H1 (cell line): ENCODE measurements at regions not wholly inside any gene's neighbourhood (a gene's known extent, or its start where the extent isn't known, plus 50 kb on each side); places are given as distances from the start of the nearest gene placed in this dataset.
A peak's percentile ranks its signal among the peaks of the same experiment; 100 is the strongest.

Experiments used
- CREB1 ChIP-seq: IDR thresholded peaks from 2 replicates; pipeline ENCODE4 v1.6.1; 2012; ENCODE audit warnings: inconsistent platforms
- E2F6 ChIP-seq: IDR thresholded peaks from 2 replicates; pipeline ENCODE4 v1.6.1; 2012; ENCODE audit warnings: inconsistent platforms
- EGR1 ChIP-seq: IDR thresholded peaks from 2 replicates; pipeline ENCODE4 v1.6.1; 2011; ENCODE audit warnings: low read depth, low read length, borderline replicate concordance
- FOSL1 ChIP-seq: IDR thresholded peaks from 2 replicates; pipeline ENCODE4 v1.6.1; 2011; ENCODE audit warnings: mild to moderate bottlenecking, low read depth, low read length, moderate library complexity; ENCODE audit not compliant: insufficient read depth
- HDAC2 ChIP-seq, 2 experiments: fragments of 300-600 bp in 1 of 2; sonication (generic) in 1 of 2; IDR thresholded peaks; 2 replicates each; pipeline ENCODE4 v1.6.1; 2011 to 2012; ENCODE audit warnings: low read depth in 2 of 2, low read length in 2 of 2, mild to moderate bottlenecking in 2 of 2, moderate library complexity in 2 of 2, borderline replicate concordance in 1 of 2, inconsistent platforms in 1 of 2
- JUND ChIP-seq: IDR thresholded peaks from 2 replicates; pipeline ENCODE4 v1.6.1; 2011; ENCODE audit warnings: mild to moderate bottlenecking, improper control_type of control experiment, low read length
- NRF1 ChIP-seq: IDR thresholded peaks from 2 replicates; pipeline ENCODE4 v1.6.1; 2011; ENCODE audit warnings: mild to moderate bottlenecking, low read depth, low read length, improper control_type of control experiment
- PHF8 ChIP-seq: fragments of 200-600 bp; sonication (generic); conservative IDR thresholded peaks from 2 replicates; pipeline ENCODE4 v1.7.1; 2012; ENCODE audit warnings: low read depth, mild to moderate bottlenecking, inconsistent platforms, low read length, moderate library complexity
- POLR2A ChIP-seq, 2 experiments: IDR thresholded peaks; 1 replicate in 1 of 2; 2 replicates in 1 of 2; pipeline ENCODE4 v1.6.1; 2011; ENCODE audit warnings: low read depth in 2 of 2, low read length in 2 of 2, mild to moderate bottlenecking in 2 of 2; ENCODE audit errors: control extremely low read depth in 1 of 2
- POU5F1 ChIP-seq: IDR thresholded peaks from 2 replicates; pipeline ENCODE4 v1.6.1; 2011; ENCODE audit warnings: low read depth, mild to moderate bottlenecking, low read length, moderate library complexity
- RBBP5 ChIP-seq: IDR thresholded peaks from 2 replicates; pipeline ENCODE4 v1.7.1; 2012; ENCODE audit warnings: low read depth, mild to moderate bottlenecking, inconsistent platforms, low read length, moderate library complexity, borderline replicate concordance
- SAP30 ChIP-seq: fragments of 300-600 bp; sonication (generic); IDR thresholded peaks from 2 replicates; pipeline ENCODE4 v1.7.1; 2012; ENCODE audit warnings: low read length, moderate library complexity, mild to moderate bottlenecking, inconsistent platforms; ENCODE audit not compliant: insufficient read depth, insufficient replicate concordance
- SIRT6 ChIP-seq: IDR thresholded peaks from one replicate; pipeline ENCODE4 v1.7.1; 2012; ENCODE audit warnings: low read length, inconsistent platforms
- TAF1 ChIP-seq: IDR thresholded peaks from 2 replicates; pipeline ENCODE4 v1.6.1; 2011; ENCODE audit warnings: mild to moderate bottlenecking, low read depth, low read length
- YY1 ChIP-seq: IDR thresholded peaks from 2 replicates; pipeline ENCODE4 v1.6.1; 2011; ENCODE audit warnings: low read depth, mild to moderate bottlenecking, low read length
- TF ChIP-seq, protein P1 (sequence below), 3 experiments: IDR thresholded peaks; 1 replicate in 2 of 3; 2 replicates in 1 of 3; pipeline versions ENCODE4 v1.5.1 to v1.6.1; 2011; ENCODE audit warnings: low read length in 3 of 3, mild to moderate bottlenecking in 3 of 3, inconsistent platforms in 2 of 3, low read depth in 1 of 3, moderate library complexity in 1 of 3; ENCODE audit not compliant: insufficient read depth in 1 of 3; ENCODE audit errors: control extremely low read depth in 1 of 3

DNA sequence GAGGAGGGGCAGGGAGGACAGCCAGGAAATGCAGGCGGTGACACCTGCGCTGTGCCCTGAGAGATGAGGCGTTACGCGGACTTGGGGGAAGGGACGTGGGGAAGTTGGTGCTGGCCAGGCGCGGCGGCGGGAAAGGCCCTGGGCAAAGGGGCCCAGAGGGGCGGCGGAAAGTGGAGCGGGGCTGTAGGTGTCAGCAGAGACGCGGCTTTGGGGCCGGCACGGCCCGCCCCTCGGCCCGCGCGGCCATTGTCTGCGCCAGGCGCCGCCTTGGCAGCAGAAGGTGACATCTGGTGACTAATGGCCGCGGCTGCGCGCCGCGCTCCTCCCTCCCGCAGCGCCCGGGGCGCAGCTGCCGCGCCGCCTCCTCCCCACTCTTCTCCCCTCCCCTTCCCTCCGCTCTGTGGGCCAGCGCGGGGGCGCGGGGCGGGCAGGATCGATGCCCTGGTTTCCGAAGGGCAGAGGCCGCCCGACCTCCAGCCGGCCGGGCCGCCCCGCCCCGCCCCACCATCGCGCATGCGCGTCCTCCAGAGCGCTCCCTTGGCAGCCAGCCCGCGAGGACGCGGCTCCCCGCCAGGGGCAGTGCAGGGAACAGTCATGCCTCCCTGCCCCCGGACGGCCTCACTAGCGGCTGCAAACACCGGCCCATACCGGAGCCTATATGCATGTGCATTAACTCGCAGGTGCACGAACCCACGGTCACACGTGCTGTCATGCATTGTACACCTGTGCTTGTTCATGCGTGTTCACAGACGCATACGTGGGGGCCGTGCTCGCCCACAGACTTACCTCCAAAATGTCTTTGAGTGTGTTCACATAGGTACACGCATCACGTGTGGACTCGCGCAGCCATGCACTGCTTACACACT is 269.6 kb downstream of the RPS24 start (continued):
- no peak for TF ChIP-seq SAP30
- peak; percentile 60 for TF ChIP-seq TAF1
- TF ChIP-seq POU5F1, result no peak
- TF ChIP-seq SIRT6, result no peak
- no peak for TF ChIP-seq JUND
- peak; percentile 60 for TF ChIP-seq NRF1
- TF ChIP-seq YY1, result peak; percentile 93
- no peak for TF ChIP-seq HDAC2 (IDR thresholded peaks at IDR 0.05; ENCODE audit: borderline replicate concordance in 1 of 2, low read depth in 2 of 2, low read length in 2 of 2)
- no peak for TF ChIP-seq FOSL1
- TF ChIP-seq POLR2A (IDR thresholded peaks at IDR 0.05; ENCODE audit: control extremely low read depth in 1 of 2, low read depth in 2 of 2, low read length in 2 of 2), result peak; percentile 56 to 88
- TF ChIP-seq, protein P1, sequence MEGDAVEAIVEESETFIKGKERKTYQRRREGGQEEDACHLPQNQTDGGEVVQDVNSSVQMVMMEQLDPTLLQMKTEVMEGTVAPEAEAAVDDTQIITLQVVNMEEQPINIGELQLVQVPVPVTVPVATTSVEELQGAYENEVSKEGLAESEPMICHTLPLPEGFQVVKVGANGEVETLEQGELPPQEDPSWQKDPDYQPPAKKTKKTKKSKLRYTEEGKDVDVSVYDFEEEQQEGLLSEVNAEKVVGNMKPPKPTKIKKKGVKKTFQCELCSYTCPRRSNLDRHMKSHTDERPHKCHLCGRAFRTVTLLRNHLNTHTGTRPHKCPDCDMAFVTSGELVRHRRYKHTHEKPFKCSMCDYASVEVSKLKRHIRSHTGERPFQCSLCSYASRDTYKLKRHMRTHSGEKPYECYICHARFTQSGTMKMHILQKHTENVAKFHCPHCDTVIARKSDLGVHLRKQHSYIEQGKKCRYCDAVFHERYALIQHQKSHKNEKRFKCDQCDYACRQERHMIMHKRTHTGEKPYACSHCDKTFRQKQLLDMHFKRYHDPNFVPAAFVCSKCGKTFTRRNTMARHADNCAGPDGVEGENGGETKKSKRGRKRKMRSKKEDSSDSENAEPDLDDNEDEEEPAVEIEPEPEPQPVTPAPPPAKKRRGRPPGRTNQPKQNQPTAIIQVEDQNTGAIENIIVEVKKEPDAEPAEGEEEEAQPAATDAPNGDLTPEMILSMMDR (IDR thresholded peaks at IDR 0.05; ENCODE audit: control extremely low read depth in 1 of 3, insufficient read depth in 1 of 3, low read depth in 1 of 3, low read length in 3 of 3), result peak; percentile 71 to 94 (median 79)
- TF ChIP-seq PHF8, result peak; percentile 89
- TF ChIP-seq EGR1, result peak; percentile 39; the same call in 1 of the 2 replicates
- TF ChIP-seq RBBP5, result peak; percentile 80; the same call in 1 of the 2 replicates
- peak; percentile 19; the same call in 1 of the 2 replicates for TF ChIP-seq CREB1
- TF ChIP-seq E2F6, result peak; percentile 36; the same call in 1 of the 2 replicates
